ENCODE measurements at regions not wholly inside any gene's neighbourhood (a gene's known extent, or its start where the extent isn't known, plus 50 kb on each side); places are given as distances from the start of the nearest gene placed in this dataset.

GRCh38 chr15:53351373-53351772 lies 408.1 kb downstream of the WDR72 start:
- H3K36me3 Mint-ChIP-seq (ENCODE audit: insufficient read depth, unreplicated experiment), result no peaks in the 10 kb centered on the region
- BruUV-seq (replicated peaks), result no TSS peak
- no peak overlapping the region for H3K27ac Mint-ChIP-seq (ENCODE audit: unreplicated experiment)
- intact Hi-C loops (cut with micrococcal nuclease; ENCODE audit: unreplicated experiment), result no loop called here
- H3K9me3 Mint-ChIP-seq (ENCODE audit: low read depth, unreplicated experiment), result peaks cover 3% of the 10 kb centered on the region
- no peak for TF ChIP-seq CTCF (IDR thresholded peaks at IDR 0.05; ENCODE audit: unreplicated experiment)
- H3K27me3 Mint-ChIP-seq (ENCODE audit: unreplicated experiment), result no peaks in the 10 kb centered on the region
- H3K4me1 Mint-ChIP-seq (ENCODE audit: low read depth, unreplicated experiment), result no peaks in the 10 kb centered on the region
- DNase-seq, result no peak
- H3K4me3 Mint-ChIP-seq (ENCODE audit: low read depth, unreplicated experiment), result no peak overlapping the region
- CTCF ChIA-PET, result interaction anchor here (0.5 kb wide), 1 partner anchor 1271 kb away, joined by 6 read pairs; no protein-coding TSS in a partner anchor

GRCh38 chr15:53346583-53346982 lies 412.9 kb downstream of the WDR72 start:
- intact Hi-C loops (cut with micrococcal nuclease; ENCODE audit: unreplicated experiment), result no loop called here
- BruUV-seq (replicated peaks), result no TSS peak
- Mint-ChIP-seq H3K4me1 (ENCODE audit: low read depth, unreplicated experiment) (no peaks in the 10 kb centered on the region), H3K9me3 (ENCODE audit: low read depth, unreplicated experiment) (no peaks in the 10 kb centered on the region), H3K4me3 (ENCODE audit: low read depth, unreplicated experiment) (no peak overlapping the region), H3K27ac (ENCODE audit: unreplicated experiment) (no peak overlapping the region), H3K36me3 (ENCODE audit: insufficient read depth, unreplicated experiment) (no peaks in the 10 kb centered on the region), H3K27me3 (ENCODE audit: unreplicated experiment) (no peaks in the 10 kb centered on the region)
- CTCF ChIA-PET, result no interaction called here
- DNase-seq, result no peak
- TF ChIP-seq CTCF (IDR thresholded peaks at IDR 0.05; ENCODE audit: unreplicated experiment), result no peak

- Mint-ChIP-seq H3K36me3 (ENCODE audit: insufficient read depth, unreplicated experiment) (no peaks in the 10 kb centered on the region), H3K27me3 (ENCODE audit: unreplicated experiment) (no peaks in the 10 kb centered on the region), H3K4me1 (ENCODE audit: low read depth, unreplicated experiment) (no peaks in the 10 kb centered on the region), H3K27ac (ENCODE audit: unreplicated experiment) (no peak overlapping the region), H3K9me3 (ENCODE audit: low read depth, unreplicated experiment) (no peaks in the 10 kb centered on the region), H3K4me3 (ENCODE audit: low read depth, unreplicated experiment) (no peak overlapping the region)
- no peak for DNase-seq
- intact Hi-C loops (cut with micrococcal nuclease; ENCODE audit: unreplicated experiment), result no loop called here
- CTCF ChIA-PET, result interaction anchor here (0.6 kb wide), 1 partner anchor 978 kb away, joined by 3 read pairs; no protein-coding TSS in a partner anchor
- no TSS peak for BruUV-seq (replicated peaks)
- no peak for TF ChIP-seq CTCF (IDR thresholded peaks at IDR 0.05; ENCODE audit: unreplicated experiment)
These were observed 427.9 kb downstream of the WDR72 start for GRCh38 chr15:53331328-53332190.

- BruUV-seq (replicated peaks), result no TSS peak
- no peak for TF ChIP-seq CTCF (IDR thresholded peaks at IDR 0.05; ENCODE audit: unreplicated experiment)
- Mint-ChIP-seq H3K4me3 (ENCODE audit: low read depth, unreplicated experiment) (no peak overlapping the region), H3K9me3 (ENCODE audit: low read depth, unreplicated experiment) (no peaks in the 10 kb centered on the region), H3K27ac (ENCODE audit: unreplicated experiment) (no peak overlapping the region), H3K4me1 (ENCODE audit: low read depth, unreplicated experiment) (no peaks in the 10 kb centered on the region), H3K27me3 (ENCODE audit: unreplicated experiment) (no peaks in the 10 kb centered on the region), H3K36me3 (ENCODE audit: insufficient read depth, unreplicated experiment) (no peaks in the 10 kb centered on the region)
- DNase-seq, result no peak
- intact Hi-C loops (cut with micrococcal nuclease; ENCODE audit: unreplicated experiment), result loop anchor here (10.0 kb wide), 1 partner anchor 226 kb away; no protein-coding TSS in a partner anchor
- CTCF ChIA-PET, result no interaction called here
These were observed 431.1 kb downstream of the WDR72 start for GRCh38 chr15:53328341-53328740.
